ENCODE measurements at regions not wholly inside any gene's neighbourhood (a gene's known extent, or its start where the extent isn't known, plus 50 kb on each side); places are given as distances from the start of the nearest gene placed in this dataset.
A peak's percentile ranks its signal among the peaks of the same experiment; 100 is the strongest.

DNA sequence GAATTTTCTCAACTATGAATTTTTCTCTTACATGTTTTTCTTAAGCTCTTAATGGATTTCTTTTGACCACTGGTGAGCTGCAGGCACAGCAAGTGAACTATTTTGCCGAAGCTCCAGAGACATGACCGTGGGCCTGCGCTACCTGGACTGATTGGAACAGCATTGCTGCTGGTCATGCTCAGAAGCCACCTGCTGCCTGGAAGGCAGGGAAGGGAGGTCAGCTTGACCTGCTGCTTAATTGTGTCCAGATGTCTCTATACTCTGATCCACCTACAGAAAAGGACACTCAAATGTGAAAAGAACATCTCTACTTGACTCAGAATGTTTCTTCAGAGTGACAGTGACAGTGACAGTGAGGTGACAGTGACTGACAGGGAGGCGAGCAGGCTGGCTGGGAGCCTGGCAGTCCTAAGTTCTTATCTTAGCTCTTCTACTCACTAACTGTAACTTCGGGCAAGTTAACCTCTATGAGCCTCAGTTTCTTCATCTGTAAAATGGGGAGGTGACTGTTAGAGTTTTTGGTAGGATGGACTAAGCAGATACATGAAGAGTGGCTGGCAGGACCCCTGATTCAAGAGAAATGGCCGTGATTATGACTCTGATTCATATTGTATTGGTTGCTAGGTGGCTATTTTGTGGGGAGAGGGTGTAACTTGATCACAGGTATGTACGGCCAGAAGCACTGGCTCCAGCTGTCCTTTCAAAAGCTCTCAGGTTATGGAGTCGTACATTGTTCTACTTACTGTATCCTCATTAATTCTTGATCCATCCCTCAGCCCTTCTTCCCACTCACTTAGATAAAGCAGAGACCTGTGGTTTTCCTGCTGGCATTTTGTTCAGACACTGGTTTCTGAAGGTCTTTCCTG is 54.8 kb upstream of the DLG1 start:
- Histone ChIP-seq H3K4me1 (ENCODE audit: control insufficient read depth, insufficient read depth, low read length) (peaks cover 39% of the 10 kb centered on the region), H3K36me3 (ENCODE audit: insufficient read depth, low read length) (no peaks in the 10 kb centered on the region), H3K4me3 (ENCODE audit: low read length) (no peak overlapping the region), H3K27me3 (ENCODE audit: control insufficient read depth, insufficient read depth, low read length) (peaks cover 8% of the 10 kb centered on the region), H3K9me3 (replicated peaks; ENCODE audit: low read length) (no peaks in the 10 kb centered on the region), H3K4me2 (ENCODE audit: low read length) (peak overlapping the region; percentile 74), H3K9ac (ENCODE audit: low read depth, low read length) (peak overlapping the region; percentile 62)

DNA sequence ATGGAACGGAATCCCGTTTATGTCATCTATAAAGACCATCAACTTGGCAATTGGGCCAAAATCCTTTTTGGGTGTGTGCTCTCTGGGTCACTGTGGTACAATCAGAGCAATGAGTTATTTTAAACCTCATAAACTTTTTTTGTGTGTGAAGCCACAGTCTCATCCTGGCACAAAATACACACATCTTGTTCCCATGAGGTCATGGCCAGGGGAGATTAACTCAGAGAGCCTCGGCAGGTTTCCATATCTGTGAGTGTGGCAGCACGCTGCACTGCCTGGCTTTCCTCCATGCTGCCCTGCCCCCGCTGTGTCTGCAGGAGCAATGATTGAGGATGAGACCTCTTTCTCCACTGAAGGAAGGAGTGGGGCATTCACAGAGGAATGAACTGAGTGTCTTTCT is 54.0 kb upstream of the DLG1 start:
- peak overlapping the region; percentile 31 for H3K4me2 ChIP-seq (ENCODE audit: low read length)
- H3K4me3 ChIP-seq (ENCODE audit: low read length) = no peak overlapping the region
- H3K27me3 ChIP-seq (ENCODE audit: control insufficient read depth, insufficient read depth, low read length) = peaks cover 8% of the 10 kb centered on the region
- H3K9me3 ChIP-seq (replicated peaks; ENCODE audit: low read length) = no peaks in the 10 kb centered on the region
- no peak overlapping the region for H3K9ac ChIP-seq (ENCODE audit: low read depth, low read length)
- no peaks in the 10 kb centered on the region for H3K36me3 ChIP-seq (ENCODE audit: insufficient read depth, low read length)
- H3K4me1 ChIP-seq (ENCODE audit: control insufficient read depth, insufficient read depth, low read length) = peaks cover 39% of the 10 kb centered on the region

DNA sequence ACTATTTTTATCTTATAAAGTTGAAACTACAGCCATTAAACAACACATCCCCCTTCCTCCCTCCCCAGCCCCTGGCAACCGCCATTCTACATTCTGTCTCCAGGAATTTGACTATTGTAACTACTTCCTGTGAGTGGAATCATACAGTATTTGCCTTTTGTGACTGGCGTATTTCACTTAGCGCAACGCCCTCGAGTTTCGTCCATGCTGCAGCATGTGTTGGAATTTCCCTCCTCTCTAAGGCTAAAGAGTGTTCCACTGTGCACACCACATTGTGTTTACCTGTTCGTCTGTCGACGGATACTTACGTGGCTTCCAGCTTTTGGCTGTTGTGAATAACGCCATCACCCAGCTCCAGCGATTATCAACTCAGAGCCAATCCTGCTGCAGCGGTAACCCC is 52.0 kb upstream of the DLG1 start:
- Histone ChIP-seq H3K4me3 (ENCODE audit: low read length) (no peak overlapping the region), H3K4me2 (ENCODE audit: low read length) (no peak overlapping the region), H3K9ac (ENCODE audit: low read depth, low read length) (no peak overlapping the region), H3K27me3 (ENCODE audit: control insufficient read depth, insufficient read depth, low read length) (no peaks in the 10 kb centered on the region), H3K4me1 (ENCODE audit: control insufficient read depth, insufficient read depth, low read length) (peaks cover 35% of the 10 kb centered on the region), H3K9me3 (replicated peaks; ENCODE audit: low read length) (no peaks in the 10 kb centered on the region), H3K36me3 (ENCODE audit: insufficient read depth, low read length) (no peaks in the 10 kb centered on the region)

DNA sequence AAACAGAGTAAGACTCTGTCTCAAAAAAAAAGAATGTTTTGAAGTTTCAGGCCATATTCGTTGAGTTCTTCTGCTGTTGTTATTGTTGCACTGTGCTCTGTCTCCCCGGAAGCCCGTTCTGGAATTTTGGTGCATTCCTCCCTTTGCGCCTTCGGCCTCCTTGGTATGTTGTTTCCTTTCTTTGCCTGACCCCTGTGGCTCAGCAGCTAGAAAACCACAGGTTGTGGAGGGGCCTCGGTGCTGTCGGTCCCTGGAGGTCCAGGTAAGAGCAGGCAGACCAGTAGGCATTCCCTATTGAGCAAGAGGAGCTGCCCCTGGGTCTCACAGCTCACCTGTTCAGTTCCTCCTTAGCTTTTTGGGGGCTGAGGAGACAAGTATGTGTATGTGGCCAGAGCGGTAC is 51.0 kb upstream of the DLG1 start:
- H3K27me3 ChIP-seq (ENCODE audit: control insufficient read depth, insufficient read depth, low read length) = no peaks in the 10 kb centered on the region
- H3K9me3 ChIP-seq (replicated peaks; ENCODE audit: low read length) = no peaks in the 10 kb centered on the region
- no peak overlapping the region for H3K9ac ChIP-seq (ENCODE audit: low read depth, low read length)
- H3K4me1 ChIP-seq (ENCODE audit: control insufficient read depth, insufficient read depth, low read length) = peaks cover 24% of the 10 kb centered on the region
- no peak overlapping the region for H3K4me3 ChIP-seq (ENCODE audit: low read length)
- no peak overlapping the region for H3K4me2 ChIP-seq (ENCODE audit: low read length)
- no peaks in the 10 kb centered on the region for H3K36me3 ChIP-seq (ENCODE audit: insufficient read depth, low read length)
